ENCODE measurements at regions not wholly inside any gene's neighbourhood (a gene's known extent, or its start where the extent isn't known, plus 50 kb on each side); places are given as distances from the start of the nearest gene placed in this dataset.
A peak's percentile ranks its signal among the peaks of the same experiment; 100 is the strongest.

- ChIA-PET POLR2A (no interaction called here), CTCF (ENCODE audit: low intra/inter-chr PET ratio, low total read pairs) (no interaction called here)
- BruUV-seq (replicated peaks): no TSS peak
- Histone ChIP-seq H2AFZ (ENCODE audit: low read length) (no peak overlapping the region), H3K27ac (ENCODE audit: extremely low read length, insufficient read depth, low read length) (no peak overlapping the region), H3K4me3 (replicated peaks in 1 of 3; ENCODE audit: insufficient read depth in 1 of 3, low read depth in 2 of 3, low read length in 3 of 3) (no peak overlapping the region), H3K36me3 (replicated peaks in 1 of 2; ENCODE audit: control insufficient read depth in 1 of 2, insufficient read depth in 2 of 2, low read length in 2 of 2) (no peaks in the 10 kb centered on the region), H3K79me2 (ENCODE audit: insufficient read depth, low read length) (no peaks in the 10 kb centered on the region), H3K9ac (ENCODE audit: insufficient read depth, low read depth, low read length) (no peak overlapping the region), H3K4me1 (ENCODE audit: insufficient read depth, low read length) (peaks cover 18% of the 10 kb centered on the region), H3K9me3 (ENCODE audit: low read length) (no peaks in the 10 kb centered on the region), H3K27me3 (ENCODE audit: control insufficient read depth in 1 of 2, insufficient read depth in 2 of 2, low read length in 2 of 2) (no peaks in the 10 kb centered on the region), H3K4me2 (ENCODE audit: low read depth, low read length) (no peak overlapping the region), H4K20me1 (ENCODE audit: insufficient read depth, low read length) (no peaks in the 10 kb centered on the region)
- in situ Hi-C loops (cut with HindIII; ENCODE audit: extremely low pct_ligation_motif_present, low pct_unique_long_range_greater_than_20kb): no loop called here
- WGBS (ENCODE audit: low lambda C conversion rate): 0% methylated on average over 1 of the region's 1 CpG
- DNase-seq (ENCODE audit: low spot score) (peak; percentile 37), FAIRE-seq (no peak), ATAC-seq (peak; percentile 78)
- intact Hi-C loops (cut with micrococcal nuclease; ENCODE audit: unreplicated experiment): no loop called here
- no peak for TF ChIP-seq SOX6 (IDR thresholded peaks at IDR 0.05)
- TF ChIP-seq SOX6 (CRISPR knock-in tag; IDR thresholded peaks at IDR 0.05): peak; percentile 10; the same call in 1 of the 2 replicates
- TF ChIP-seq ZFP37 (CRISPR knock-in tag; IDR thresholded peaks at IDR 0.05; ENCODE audit: borderline replicate concordance): no peak
- TF ChIP-seq SNAPC4 (CRISPR knock-in tag; IDR thresholded peaks at IDR 0.05): no peak
- no peak for TF ChIP-seq MYNN (CRISPR knock-in tag; IDR thresholded peaks at IDR 0.05; ENCODE audit: low read depth)
- no peak for TF ChIP-seq PAWR (CRISPR knock-in tag; IDR thresholded peaks at IDR 0.05; ENCODE audit: borderline replicate concordance)
- TF ChIP-seq ZNF660 (CRISPR knock-in tag; IDR thresholded peaks at IDR 0.05; ENCODE audit: borderline replicate concordance, low read depth): no peak
- no peak for TF ChIP-seq ZNF704 (CRISPR knock-in tag; IDR thresholded peaks at IDR 0.05; ENCODE audit: borderline replicate concordance)
- TF ChIP-seq ZBTB10 (CRISPR knock-in tag; IDR thresholded peaks at IDR 0.05; ENCODE audit: borderline replicate concordance): no peak
- TF ChIP-seq ZSCAN12 (CRISPR knock-in tag; IDR thresholded peaks at IDR 0.05): no peak
- TF ChIP-seq PHF8 (CRISPR knock-in tag; IDR thresholded peaks at IDR 0.05): no peak
- TF ChIP-seq BCL3 (CRISPR knock-in tag; IDR thresholded peaks at IDR 0.05): no peak
- TF ChIP-seq SOX5 (CRISPR knock-in tag; IDR thresholded peaks at IDR 0.05; ENCODE audit: borderline replicate concordance): 0 out of 2 replicates have a peak, but pooled peaks have one; percentile 23
- no peak for TF ChIP-seq POLR2AphosphoS2 (IDR thresholded peaks at IDR 0.05; ENCODE audit: low read depth, low read length)
- TF ChIP-seq ZFP36L2 (CRISPR knock-in tag; IDR thresholded peaks at IDR 0.05): no peak
- TF ChIP-seq ZNF234 (CRISPR knock-in tag; conservative IDR thresholded peaks at IDR 0.05): no peak
Measured at GRCh38 chr7:81624021-81624592, 145.7 kb downstream of the HGF start.

All from HepG2 (cell line).